ENCODE measurements at regions not wholly inside any gene's neighbourhood (a gene's known extent, or its start where the extent isn't known, plus 50 kb on each side); places are given as distances from the start of the nearest gene placed in this dataset.

GRCh38 chr2:34787341-34787740, 1188.2 kb upstream of the FAM98A start:
- TF ChIP-seq, protein P1, sequence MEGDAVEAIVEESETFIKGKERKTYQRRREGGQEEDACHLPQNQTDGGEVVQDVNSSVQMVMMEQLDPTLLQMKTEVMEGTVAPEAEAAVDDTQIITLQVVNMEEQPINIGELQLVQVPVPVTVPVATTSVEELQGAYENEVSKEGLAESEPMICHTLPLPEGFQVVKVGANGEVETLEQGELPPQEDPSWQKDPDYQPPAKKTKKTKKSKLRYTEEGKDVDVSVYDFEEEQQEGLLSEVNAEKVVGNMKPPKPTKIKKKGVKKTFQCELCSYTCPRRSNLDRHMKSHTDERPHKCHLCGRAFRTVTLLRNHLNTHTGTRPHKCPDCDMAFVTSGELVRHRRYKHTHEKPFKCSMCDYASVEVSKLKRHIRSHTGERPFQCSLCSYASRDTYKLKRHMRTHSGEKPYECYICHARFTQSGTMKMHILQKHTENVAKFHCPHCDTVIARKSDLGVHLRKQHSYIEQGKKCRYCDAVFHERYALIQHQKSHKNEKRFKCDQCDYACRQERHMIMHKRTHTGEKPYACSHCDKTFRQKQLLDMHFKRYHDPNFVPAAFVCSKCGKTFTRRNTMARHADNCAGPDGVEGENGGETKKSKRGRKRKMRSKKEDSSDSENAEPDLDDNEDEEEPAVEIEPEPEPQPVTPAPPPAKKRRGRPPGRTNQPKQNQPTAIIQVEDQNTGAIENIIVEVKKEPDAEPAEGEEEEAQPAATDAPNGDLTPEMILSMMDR (IDR thresholded peaks at IDR 0.05; ENCODE audit: low read depth, low read length, poor library complexity, severe bottlenecking) = no peak
- no peak for TF ChIP-seq EZH2phosphoT487 (IDR thresholded peaks at IDR 0.05; ENCODE audit: borderline replicate concordance, low read length)
